GM21786 (cell line): ENCODE measurements at regions not wholly inside any gene's neighbourhood (a gene's known extent, or its start where the extent isn't known, plus 50 kb on each side); places are given as distances from the start of the nearest gene placed in this dataset.
"Not testable (repeated sequence)": the region's sequence is repeated elsewhere in the genome, so short reads cannot be mapped to it uniquely, and the experiment has no call there.

Source experiments
- ATAC-seq: cut with Tn5 transposase; IDR thresholded peaks from one replicate; pipeline ENCODE4 v1.9.1; 2021; ENCODE audit not compliant: unreplicated experiment

GRCh38 chr2:146777181-146777580, 1067.6 kb upstream of the ACVR2A start:
- ATAC-seq, result no peak

DNA sequence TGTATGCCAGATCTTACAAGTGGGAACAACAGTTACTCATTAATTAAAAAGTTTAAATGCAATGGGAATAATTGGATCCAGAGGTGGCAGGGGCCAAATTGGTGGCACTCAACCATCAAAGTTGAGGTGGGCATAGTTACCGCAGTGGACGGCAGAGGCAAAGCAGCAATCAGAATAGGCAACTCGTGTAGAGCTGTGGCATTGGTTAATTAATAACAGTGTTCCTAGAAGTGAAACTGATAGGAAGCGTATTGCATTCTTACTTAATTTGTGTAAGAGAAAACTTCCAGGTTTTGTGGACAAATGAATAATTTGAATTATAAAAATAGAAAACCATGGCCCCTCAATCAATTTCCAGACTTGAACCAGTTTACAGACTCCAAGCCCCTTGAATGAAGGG, 1068.2 kb upstream of the ACVR2A start:
- ATAC-seq, result no peak

DNA sequence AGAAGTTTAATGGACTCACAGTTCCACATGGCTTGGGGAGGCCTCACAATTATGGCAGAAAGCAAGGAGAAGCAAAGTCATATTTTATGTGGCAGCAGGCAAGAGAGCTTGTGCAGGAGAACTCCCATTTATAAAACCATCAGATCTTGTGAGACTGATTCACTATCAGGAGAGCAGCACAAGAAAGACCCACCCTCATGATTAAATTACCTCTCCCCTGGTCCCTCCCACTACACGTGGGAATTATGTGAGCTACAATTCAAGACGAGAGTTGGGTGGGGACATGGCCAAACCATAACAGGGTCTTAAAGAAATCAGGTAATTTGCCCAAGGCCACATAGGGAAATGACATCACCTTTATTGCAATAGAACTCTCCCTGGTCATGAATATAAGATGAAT, 1073.3 kb upstream of the ACVR2A start:
- no peak for ATAC-seq

- ATAC-seq, result no peak
Observed at GRCh38 chr2:146764301-146764700, 1080.5 kb upstream of the ACVR2A start.

- no peak for ATAC-seq
Observed at GRCh38 chr2:146762786-146763185, 1082.0 kb upstream of the ACVR2A start.

DNA sequence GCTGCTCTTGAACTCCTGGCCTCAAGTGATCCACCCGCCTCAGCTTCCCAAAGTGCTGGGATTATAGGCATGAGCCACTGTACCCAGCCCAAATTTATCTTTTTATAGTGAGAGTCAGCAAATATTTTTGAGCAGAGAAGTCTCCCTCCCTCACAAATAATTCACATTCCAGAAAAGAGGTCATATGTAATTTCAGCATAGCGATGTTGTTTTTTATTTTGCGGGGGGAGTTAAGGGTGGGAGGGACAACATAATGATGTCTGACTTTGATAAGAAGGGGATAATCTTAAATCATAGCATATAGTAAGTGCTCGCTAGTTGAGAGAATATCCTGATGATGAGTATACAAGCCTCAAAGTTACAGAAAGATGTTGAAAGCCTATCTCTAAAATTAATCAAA, 1090.2 kb upstream of the ACVR2A start:
- no peak for ATAC-seq

GRCh38 chr2:146748046-146748445, 1096.8 kb upstream of the ACVR2A start:
- no peak for ATAC-seq

DNA sequence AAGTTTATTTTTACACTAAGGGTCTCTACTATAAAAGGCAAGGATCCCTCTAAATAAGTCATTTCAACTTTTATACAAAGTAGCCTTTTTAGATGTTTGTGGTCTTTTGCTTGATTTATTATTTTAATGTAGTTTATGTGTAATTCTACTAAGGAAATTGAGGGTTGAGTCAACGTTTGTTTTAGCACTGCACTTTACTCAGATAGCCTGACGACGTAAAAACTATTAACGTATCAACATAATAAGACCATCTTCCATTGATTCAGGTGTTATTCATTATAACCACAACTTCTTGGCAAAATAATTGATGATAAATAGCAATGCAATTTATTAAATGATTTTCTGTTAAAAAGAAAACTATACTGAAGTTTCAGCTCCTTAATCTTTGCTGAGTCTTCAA, 1103.6 kb upstream of the ACVR2A start:
- no peak for ATAC-seq

- ATAC-seq, result no peak
Observed at GRCh38 chr2:146734821-146735190, 1110.0 kb upstream of the ACVR2A start.

DNA sequence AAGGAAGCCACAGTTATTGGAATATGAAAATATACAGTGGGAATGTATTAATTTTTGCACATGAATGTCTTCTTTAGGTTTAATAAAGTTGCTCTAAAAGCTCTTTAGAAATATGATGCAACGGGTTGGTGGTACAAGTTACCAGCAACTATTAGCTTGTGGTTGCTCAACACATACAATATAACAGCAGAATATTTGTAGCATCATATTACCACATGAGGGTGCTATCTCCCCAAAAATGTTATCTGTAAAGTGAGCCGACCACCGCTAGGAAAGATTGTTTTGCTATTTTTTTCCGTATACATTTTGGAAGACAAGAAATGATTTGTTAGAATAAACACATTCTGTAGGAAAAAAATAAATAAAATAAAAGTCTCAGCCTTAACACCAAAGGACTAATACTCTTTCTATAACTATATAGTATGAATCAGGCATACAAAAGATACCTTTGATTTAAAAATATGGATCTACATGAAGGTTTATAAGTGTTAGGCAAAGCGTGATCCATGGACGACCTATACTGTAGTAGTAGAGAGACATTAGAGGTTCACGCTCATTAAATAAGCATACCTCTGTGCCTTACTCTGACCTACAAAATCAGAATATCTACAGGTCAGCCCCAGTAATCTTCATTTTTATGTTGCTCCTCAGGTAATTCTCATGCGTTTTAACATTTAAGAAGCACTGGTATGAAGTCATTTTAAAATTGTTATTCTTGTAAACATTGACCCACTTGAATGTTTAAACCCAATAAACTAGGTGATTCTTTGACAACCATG, 1110.6 kb upstream of the ACVR2A start:
- ATAC-seq, result no peak

- no peak for ATAC-seq
Observed at GRCh38 chr2:146730882-146731281, 1113.9 kb upstream of the ACVR2A start.

DNA sequence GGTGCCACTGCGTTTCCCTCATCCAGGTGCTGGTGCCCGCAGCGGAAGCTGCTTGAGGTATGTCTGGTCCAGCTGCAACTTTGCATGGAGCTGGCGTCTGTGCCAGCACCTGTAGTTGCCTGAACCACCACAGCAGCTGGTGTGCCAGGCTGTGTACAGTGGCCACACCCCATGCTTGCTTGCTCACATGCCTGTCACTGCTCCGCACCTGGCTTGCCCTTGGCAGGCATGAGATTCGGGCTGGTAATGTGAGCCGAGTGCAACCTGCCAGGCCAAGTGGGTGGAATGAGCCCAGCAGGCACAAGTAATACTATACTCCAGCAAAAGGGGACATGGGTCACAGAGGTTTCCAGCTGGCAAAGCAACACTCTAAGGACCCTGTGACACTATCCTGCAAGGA, 1123.3 kb upstream of the ACVR2A start:
- no peak for ATAC-seq

DNA sequence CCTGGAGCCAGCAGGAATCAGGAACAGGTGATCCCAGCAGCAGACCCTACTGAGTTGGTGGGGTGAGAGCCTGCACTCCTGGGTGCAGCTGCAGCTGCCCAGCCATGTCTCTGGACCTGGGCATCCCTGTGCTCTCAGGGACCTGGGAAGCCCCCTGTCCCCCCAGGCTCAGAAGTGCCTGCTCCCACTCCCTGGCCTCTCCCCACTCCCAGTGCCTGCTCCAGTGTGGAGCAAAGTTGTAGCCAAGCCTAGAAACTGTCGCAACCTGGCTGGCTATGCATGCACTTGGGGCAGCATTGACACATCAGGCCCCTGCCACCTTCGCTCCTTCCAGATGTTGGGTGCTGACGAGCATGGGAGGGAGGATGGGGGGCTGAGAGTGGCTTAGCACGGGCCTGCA, 1124.7 kb upstream of the ACVR2A start:
- no peak for ATAC-seq

GRCh38 chr2:146716591-146716990, 1128.2 kb upstream of the ACVR2A start:
- no peak for ATAC-seq

- ATAC-seq, result no peak
Observed at GRCh38 chr2:146709004-146709403, 1135.8 kb upstream of the ACVR2A start.

DNA sequence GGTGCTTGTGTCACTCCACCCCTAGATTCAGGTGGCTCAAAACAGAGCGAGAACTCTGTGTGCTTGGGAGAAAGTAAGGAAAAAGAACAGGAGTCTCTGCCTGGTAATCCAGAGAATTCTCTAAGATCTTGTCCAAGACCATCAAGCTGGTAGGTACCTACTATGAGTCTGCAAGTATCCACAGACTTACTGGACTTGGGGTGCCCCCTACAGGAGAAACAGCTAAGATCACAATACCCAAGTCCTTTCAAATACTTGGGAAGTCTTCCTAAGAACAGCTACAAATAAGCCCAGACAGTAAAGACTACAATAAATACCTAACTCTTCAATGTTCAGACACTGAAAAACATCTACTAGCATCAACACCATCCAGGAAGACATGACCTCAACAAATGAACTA, 1143.6 kb upstream of the ACVR2A start:
- ATAC-seq, result no peak

GRCh38 chr2:146697307-146697706, 1147.5 kb upstream of the ACVR2A start:
- ATAC-seq, result no peak

- not testable (repeated sequence) for ATAC-seq
Observed at GRCh38 chr2:146696787-146697186, 1148.0 kb upstream of the ACVR2A start.

DNA sequence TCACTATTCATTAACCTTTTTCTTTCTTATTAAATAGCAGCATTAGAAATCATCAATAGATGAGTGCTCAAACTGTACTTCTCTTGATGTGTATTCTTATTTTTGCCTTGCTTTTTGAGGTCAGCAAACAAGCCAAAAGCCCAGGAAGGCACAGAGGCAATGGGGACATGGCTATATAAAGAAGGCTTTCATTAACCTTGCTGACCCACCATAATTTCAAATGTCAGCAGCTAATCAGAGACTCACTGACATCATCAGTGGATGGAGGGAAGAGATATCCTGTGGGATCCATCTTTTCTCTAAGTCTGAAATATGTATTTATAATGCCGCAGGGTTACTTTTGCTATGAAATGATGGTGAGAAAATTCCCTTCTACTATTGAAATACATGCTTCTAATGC, 1162.8 kb upstream of the ACVR2A start:
- ATAC-seq, result no peak

- ATAC-seq, result no peak
Observed at GRCh38 chr2:146678516-146678915, 1166.3 kb upstream of the ACVR2A start.

DNA sequence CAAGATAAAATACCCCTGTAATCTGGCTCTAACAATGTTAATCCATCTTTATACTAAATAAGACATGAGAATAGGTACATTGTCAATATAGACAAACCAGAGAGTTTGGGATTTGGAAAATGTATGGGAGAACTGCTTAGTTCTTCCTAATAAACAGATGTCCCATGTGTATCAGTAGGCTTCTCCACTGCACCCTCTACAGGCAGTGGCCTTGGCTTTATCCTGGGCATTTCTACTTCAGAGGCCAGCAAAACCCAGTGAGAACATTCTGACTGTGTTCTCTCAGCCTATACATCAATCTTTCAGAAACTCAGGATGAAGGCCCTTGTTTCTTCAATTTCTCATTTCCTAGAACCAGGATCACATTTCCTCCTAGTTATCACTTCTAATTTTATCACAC, 1167.5 kb upstream of the ACVR2A start:
- ATAC-seq, result no peak

GRCh38 chr2:146669735-146670134, 1175.1 kb upstream of the ACVR2A start:
- no peak for ATAC-seq

GRCh38 chr2:146666340-146666739, 1178.5 kb upstream of the ACVR2A start:
- ATAC-seq, result no peak
